Endothelial cell of umbilical vein (primary cell): ENCODE measurements at regions not wholly inside any gene's neighbourhood (a gene's known extent, or its start where the extent isn't known, plus 50 kb on each side); places are given as distances from the start of the nearest gene placed in this dataset.

Source experiments
- EZH2 ChIP-seq: IDR thresholded peaks from 2 replicates; pipeline ENCODE4 v1.6.1; 2012; ENCODE audit warnings: borderline replicate concordance, low read depth, mild to moderate bottlenecking, moderate library complexity, low read length, inconsistent platforms; ENCODE audit not compliant: severe bottlenecking
- FOS ChIP-seq: IDR thresholded peaks from 2 replicates; pipeline ENCODE4 v1.6.1; 2011; ENCODE audit warnings: mild to moderate bottlenecking, low read length, moderate library complexity, borderline replicate concordance; ENCODE audit not compliant: insufficient read depth
- GATA2 ChIP-seq: IDR thresholded peaks from 2 replicates; pipeline ENCODE4 v1.7.0; 2011; ENCODE audit warnings: low read depth, mild to moderate bottlenecking, moderate library complexity, mixed read lengths, low read length; ENCODE audit not compliant: insufficient read length, insufficient read depth
- JUN ChIP-seq: IDR thresholded peaks from 2 replicates; pipeline ENCODE4 v1.6.1; 2011; ENCODE audit warnings: borderline replicate concordance, low read depth; ENCODE audit not compliant: insufficient read length, insufficient read depth
- MAX ChIP-seq: IDR thresholded peaks from 2 replicates; pipeline ENCODE4 v1.6.1; 2011; ENCODE audit not compliant: insufficient read depth, insufficient read length
- MYC ChIP-seq: IDR thresholded peaks from one replicate; pipeline ENCODE4 v1.6.1; 2011; ENCODE audit warnings: mild to moderate bottlenecking, low read depth, low read length
- POLR2A ChIP-seq: IDR thresholded peaks from 2 replicates; pipeline ENCODE4 v1.6.1; 2012; ENCODE audit warnings: low read depth, mild to moderate bottlenecking, control low read depth, low read length
- POLR2AphosphoS5 ChIP-seq: IDR thresholded peaks from 2 replicates; pipeline ENCODE4 v1.6.1; 2012; ENCODE audit warnings: low read depth, mild to moderate bottlenecking, control low read depth, low read length, moderate library complexity; ENCODE audit not compliant: insufficient read depth
- TF ChIP-seq, protein P1 (sequence below), 2 donors: IDR thresholded peaks; 1 replicate in 1 of 2; 2 replicates in 1 of 2; pipeline ENCODE4 v1.5.1; 2011; ENCODE audit warnings: low read length in 2 of 2, mild to moderate bottlenecking in 2 of 2, moderate library complexity in 2 of 2, control low read depth in 1 of 2, inconsistent platforms in 1 of 2, low read depth in 1 of 2; ENCODE audit not compliant: insufficient read depth in 1 of 2; ENCODE audit errors: extremely low read depth in 1 of 2

GRCh38 chr2:238513346-238513745, 86.6 kb downstream of the ASB1 start:
- TF ChIP-seq, protein P1, sequence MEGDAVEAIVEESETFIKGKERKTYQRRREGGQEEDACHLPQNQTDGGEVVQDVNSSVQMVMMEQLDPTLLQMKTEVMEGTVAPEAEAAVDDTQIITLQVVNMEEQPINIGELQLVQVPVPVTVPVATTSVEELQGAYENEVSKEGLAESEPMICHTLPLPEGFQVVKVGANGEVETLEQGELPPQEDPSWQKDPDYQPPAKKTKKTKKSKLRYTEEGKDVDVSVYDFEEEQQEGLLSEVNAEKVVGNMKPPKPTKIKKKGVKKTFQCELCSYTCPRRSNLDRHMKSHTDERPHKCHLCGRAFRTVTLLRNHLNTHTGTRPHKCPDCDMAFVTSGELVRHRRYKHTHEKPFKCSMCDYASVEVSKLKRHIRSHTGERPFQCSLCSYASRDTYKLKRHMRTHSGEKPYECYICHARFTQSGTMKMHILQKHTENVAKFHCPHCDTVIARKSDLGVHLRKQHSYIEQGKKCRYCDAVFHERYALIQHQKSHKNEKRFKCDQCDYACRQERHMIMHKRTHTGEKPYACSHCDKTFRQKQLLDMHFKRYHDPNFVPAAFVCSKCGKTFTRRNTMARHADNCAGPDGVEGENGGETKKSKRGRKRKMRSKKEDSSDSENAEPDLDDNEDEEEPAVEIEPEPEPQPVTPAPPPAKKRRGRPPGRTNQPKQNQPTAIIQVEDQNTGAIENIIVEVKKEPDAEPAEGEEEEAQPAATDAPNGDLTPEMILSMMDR (IDR thresholded peaks at IDR 0.05; ENCODE audit: extremely low read depth in 1 of 2, insufficient read depth in 1 of 2, low read depth in 1 of 2, low read length in 2 of 2), result peak; percentile 59 to 64
- TF ChIP-seq EZH2 (no peak), MAX (peak; percentile 32), POLR2AphosphoS5 (no peak), POLR2A (no peak), FOS (no peak), MYC (no peak), JUN (no peak), GATA2 (no peak)
